ENCODE measurements at regions not wholly inside any gene's neighbourhood (a gene's known extent, or its start where the extent isn't known, plus 50 kb on each side); places are given as distances from the start of the nearest gene placed in this dataset.
A peak's percentile ranks its signal among the peaks of the same experiment; 100 is the strongest.

- no peaks in the 10 kb centered on the region for H3K36me3 ChIP-seq (ENCODE audit: control insufficient read depth in 4 of 4, insufficient read depth in 4 of 4, low read length in 3 of 4)
- no peak overlapping the region for H3K4me3 ChIP-seq (ENCODE audit: control insufficient read depth in 1 of 7, extremely low read depth in 1 of 7, insufficient read depth in 4 of 7, low read depth in 2 of 7, low read length in 6 of 7)
- 44% methylated on average over 1 of the region's 2 CpGs for WGBS (ENCODE audit: insufficient coverage)
- H3K4me1 ChIP-seq (ENCODE audit: control extremely low read depth in 1 of 4, control insufficient read depth in 4 of 4, insufficient read depth in 4 of 4, low read length in 3 of 4) = peaks cover 0 to 8% (median 3%) of the 10 kb centered on the region in 4 experiments
- peak in 2 of 3 donors; percentile 28 to 46 for DNase-seq
- H3K27me3 ChIP-seq (replicated peaks in 2 of 5; ENCODE audit: control insufficient read depth in 4 of 5, insufficient read depth in 5 of 5, low read length in 4 of 5) = no peaks in the 10 kb centered on the region
- POLR2A ChIA-PET = no interaction called here
- H3K9me3 ChIP-seq (ENCODE audit: control extremely low read depth in 1 of 5, control insufficient read depth in 4 of 5, insufficient read depth in 2 of 5, low read depth in 1 of 5, low read length in 4 of 5) = no peaks in the 10 kb centered on the region
- CTCF ChIA-PET = interaction anchor here (1.6 kb wide), 1 partner anchor 12 kb away, joined by 4 read pairs; no protein-coding TSS in a partner anchor
- no peak overlapping the region for H3K27ac ChIP-seq (ENCODE audit: insufficient read depth in 1 of 2, low read depth in 1 of 2, low read length in 2 of 2, poor library complexity in 1 of 2, severe bottlenecking in 2 of 2)
Measured at GRCh38 chrX:120791013-120791643, 84.5 kb downstream of the CT47B1 start.

GRCh38 chrX:120790552-120790951 lies 85.1 kb downstream of the CT47B1 start:
- Histone ChIP-seq H3K36me3 (ENCODE audit: control insufficient read depth in 4 of 4, insufficient read depth in 4 of 4, low read length in 3 of 4) (no peaks in the 10 kb centered on the region), H3K27ac (ENCODE audit: insufficient read depth in 1 of 2, low read depth in 1 of 2, low read length in 2 of 2, poor library complexity in 1 of 2, severe bottlenecking in 2 of 2) (no peak overlapping the region), H3K9me3 (ENCODE audit: control extremely low read depth in 1 of 5, control insufficient read depth in 4 of 5, insufficient read depth in 2 of 5, low read depth in 1 of 5, low read length in 4 of 5) (no peaks in the 10 kb centered on the region), H3K27me3 (replicated peaks in 2 of 5; ENCODE audit: control insufficient read depth in 4 of 5, insufficient read depth in 5 of 5, low read length in 4 of 5) (no peaks in the 10 kb centered on the region), H3K4me1 (ENCODE audit: control extremely low read depth in 1 of 4, control insufficient read depth in 4 of 4, insufficient read depth in 4 of 4, low read length in 3 of 4) (peaks cover 0 to 8% (median 3%) of the 10 kb centered on the region in 4 experiments), H3K4me3 (ENCODE audit: control insufficient read depth in 1 of 7, extremely low read depth in 1 of 7, insufficient read depth in 4 of 7, low read depth in 2 of 7, low read length in 6 of 7) (no peak overlapping the region)
- ChIA-PET CTCF (interaction anchor here (1.6 kb wide), 1 partner anchor 13 kb away, joined by 4 read pairs; no protein-coding TSS in a partner anchor), POLR2A (no interaction called here)
- no peak for DNase-seq
- 57% methylated on average over 2 of the region's 4 CpGs for WGBS (ENCODE audit: insufficient coverage)

- 0% methylated on average over 5 of the region's 5 CpGs for WGBS (ENCODE audit: insufficient coverage)
- peaks cover 0 to 8% (median 3%) of the 10 kb centered on the region in 4 experiments for H3K4me1 ChIP-seq (ENCODE audit: control extremely low read depth in 1 of 4, control insufficient read depth in 4 of 4, insufficient read depth in 4 of 4, low read length in 3 of 4)
- no peaks in the 10 kb centered on the region for H3K36me3 ChIP-seq (ENCODE audit: control insufficient read depth in 4 of 4, insufficient read depth in 4 of 4, low read length in 3 of 4)
- ChIA-PET POLR2A (no interaction called here), CTCF (interaction anchor here (1.6 kb wide), 1 partner anchor 13 kb away, joined by 4 read pairs; no protein-coding TSS in a partner anchor)
- H3K9me3 ChIP-seq (ENCODE audit: control extremely low read depth in 1 of 5, control insufficient read depth in 4 of 5, insufficient read depth in 2 of 5, low read depth in 1 of 5, low read length in 4 of 5) = no peaks in the 10 kb centered on the region
- no peak overlapping the region for H3K27ac ChIP-seq (ENCODE audit: insufficient read depth in 1 of 2, low read depth in 1 of 2, low read length in 2 of 2, poor library complexity in 1 of 2, severe bottlenecking in 2 of 2)
- H3K27me3 ChIP-seq (replicated peaks in 2 of 5; ENCODE audit: control insufficient read depth in 4 of 5, insufficient read depth in 5 of 5, low read length in 4 of 5) = no peaks in the 10 kb centered on the region
- peak; percentile 59 to 83 (median 77) for DNase-seq
- no peak overlapping the region for H3K4me3 ChIP-seq (ENCODE audit: control insufficient read depth in 1 of 7, extremely low read depth in 1 of 7, insufficient read depth in 4 of 7, low read depth in 2 of 7, low read length in 6 of 7)
Measured at GRCh38 chrX:120790118-120790517, 85.5 kb downstream of the CT47B1 start.

- Histone ChIP-seq H3K36me3 (ENCODE audit: control insufficient read depth in 4 of 4, insufficient read depth in 4 of 4, low read length in 3 of 4) (no peaks in the 10 kb centered on the region), H3K27me3 (replicated peaks in 2 of 5; ENCODE audit: control insufficient read depth in 4 of 5, insufficient read depth in 5 of 5, low read length in 4 of 5) (no peaks in the 10 kb centered on the region), H3K9me3 (ENCODE audit: control extremely low read depth in 1 of 5, control insufficient read depth in 4 of 5, insufficient read depth in 2 of 5, low read depth in 1 of 5, low read length in 4 of 5) (no peaks in the 10 kb centered on the region), H3K4me3 (ENCODE audit: control insufficient read depth in 1 of 7, extremely low read depth in 1 of 7, insufficient read depth in 4 of 7, low read depth in 2 of 7, low read length in 6 of 7) (no peak overlapping the region), H3K27ac (ENCODE audit: insufficient read depth in 1 of 2, low read depth in 1 of 2, low read length in 2 of 2, poor library complexity in 1 of 2, severe bottlenecking in 2 of 2) (no peak overlapping the region), H3K4me1 (ENCODE audit: control extremely low read depth in 1 of 4, control insufficient read depth in 4 of 4, insufficient read depth in 4 of 4, low read length in 3 of 4) (no peaks in the 10 kb centered on the region)
- 50% methylated on average over 1 of the region's 2 CpGs for WGBS (ENCODE audit: insufficient coverage)
- no peak for DNase-seq
- CTCF ChIA-PET = no interaction called here
- POLR2A ChIA-PET = no interaction called here
Measured at GRCh38 chrX:120781403-120781802, 94.3 kb downstream of the CT47B1 start.

GRCh38 chrX:120775959-120776358 lies 99.7 kb downstream of the CT47B1 start:
- Histone ChIP-seq H3K36me3 (ENCODE audit: control insufficient read depth in 4 of 4, insufficient read depth in 4 of 4, low read length in 3 of 4) (no peaks in the 10 kb centered on the region), H3K9me3 (ENCODE audit: control extremely low read depth in 1 of 5, control insufficient read depth in 4 of 5, insufficient read depth in 2 of 5, low read depth in 1 of 5, low read length in 4 of 5) (no peaks in the 10 kb centered on the region), H3K4me3 (ENCODE audit: control insufficient read depth in 1 of 7, extremely low read depth in 1 of 7, insufficient read depth in 4 of 7, low read depth in 2 of 7, low read length in 6 of 7) (no peak overlapping the region), H3K4me1 (ENCODE audit: control extremely low read depth in 1 of 4, control insufficient read depth in 4 of 4, insufficient read depth in 4 of 4, low read length in 3 of 4) (peaks cover 0 to 20% (median 3%) of the 10 kb centered on the region in 4 experiments), H3K27me3 (replicated peaks in 2 of 5; ENCODE audit: control insufficient read depth in 4 of 5, insufficient read depth in 5 of 5, low read length in 4 of 5) (no peaks in the 10 kb centered on the region), H3K27ac (ENCODE audit: insufficient read depth in 1 of 2, low read depth in 1 of 2, low read length in 2 of 2, poor library complexity in 1 of 2, severe bottlenecking in 2 of 2) (no peak overlapping the region)
- no CpG with 5 or more reads among the region's 3 CpGs for WGBS (ENCODE audit: insufficient coverage)
- ChIA-PET CTCF (no interaction called here), POLR2A (no interaction called here)
- no peak for DNase-seq

- ChIA-PET CTCF (no interaction called here), POLR2A (no interaction called here)
- Histone ChIP-seq H3K27ac (ENCODE audit: insufficient read depth in 1 of 2, low read depth in 1 of 2, low read length in 2 of 2, poor library complexity in 1 of 2, severe bottlenecking in 2 of 2) (no peak overlapping the region), H3K4me3 (ENCODE audit: control insufficient read depth in 1 of 7, extremely low read depth in 1 of 7, insufficient read depth in 4 of 7, low read depth in 2 of 7, low read length in 6 of 7) (no peak overlapping the region), H3K9me3 (ENCODE audit: control extremely low read depth in 1 of 5, control insufficient read depth in 4 of 5, insufficient read depth in 2 of 5, low read depth in 1 of 5, low read length in 4 of 5) (no peaks in the 10 kb centered on the region), H3K4me1 (ENCODE audit: control extremely low read depth in 1 of 4, control insufficient read depth in 4 of 4, insufficient read depth in 4 of 4, low read length in 3 of 4) (peaks cover 0 to 32% (median 3%) of the 10 kb centered on the region in 4 experiments), H3K36me3 (ENCODE audit: control insufficient read depth in 4 of 4, insufficient read depth in 4 of 4, low read length in 3 of 4) (no peaks in the 10 kb centered on the region), H3K27me3 (replicated peaks in 2 of 5; ENCODE audit: control insufficient read depth in 4 of 5, insufficient read depth in 5 of 5, low read length in 4 of 5) (no peaks in the 10 kb centered on the region)
- DNase-seq = no peak
Measured at GRCh38 chrX:120774606-120775005, 101.1 kb downstream of the CT47B1 start.

- 68% methylated on average over 3 of the region's 5 CpGs for WGBS (ENCODE audit: insufficient coverage)
- H3K4me1 ChIP-seq (ENCODE audit: control extremely low read depth in 1 of 4, control insufficient read depth in 4 of 4, insufficient read depth in 4 of 4, low read length in 3 of 4) = peaks cover 0 to 34% (median 3%) of the 10 kb centered on the region in 4 experiments
- ChIA-PET POLR2A (no interaction called here), CTCF (no interaction called here)
- no peak overlapping the region for H3K27ac ChIP-seq (ENCODE audit: insufficient read depth in 1 of 2, low read depth in 1 of 2, low read length in 2 of 2, poor library complexity in 1 of 2, severe bottlenecking in 2 of 2)
- no peak for DNase-seq
- H3K9me3 ChIP-seq (ENCODE audit: control extremely low read depth in 1 of 5, control insufficient read depth in 4 of 5, insufficient read depth in 2 of 5, low read depth in 1 of 5, low read length in 4 of 5) = no peaks in the 10 kb centered on the region
- no peaks in the 10 kb centered on the region for H3K36me3 ChIP-seq (ENCODE audit: control insufficient read depth in 4 of 4, insufficient read depth in 4 of 4, low read length in 3 of 4)
- H3K4me3 ChIP-seq (ENCODE audit: control insufficient read depth in 1 of 7, extremely low read depth in 1 of 7, insufficient read depth in 4 of 7, low read depth in 2 of 7, low read length in 6 of 7) = no peak overlapping the region
- H3K27me3 ChIP-seq (replicated peaks in 2 of 5; ENCODE audit: control insufficient read depth in 4 of 5, insufficient read depth in 5 of 5, low read length in 4 of 5) = no peaks in the 10 kb centered on the region
Measured at GRCh38 chrX:120773801-120774200, 101.9 kb downstream of the CT47B1 start.
